ENCODE measurements at regions not wholly inside any gene's neighbourhood (a gene's known extent, or its start where the extent isn't known, plus 50 kb on each side); places are given as distances from the start of the nearest gene placed in this dataset.

- TF ChIP-seq EP300 (IDR thresholded peaks at IDR 0.05) (no peak), CTCF (IDR thresholded peaks at IDR 0.05) (no peak), POLR2A (IDR thresholded peaks at IDR 0.05) (no peak), POLR2AphosphoS5 (IDR thresholded peaks at IDR 0.05) (no peak)
- no peak for ATAC-seq (ENCODE audit: low FRiP score in 2 of 2)
These were observed 279.3 kb downstream of the TMX3 start for GRCh38 chr18:68435581-68435980.

GRCh38 chr18:68431922-68432198, 283.0 kb downstream of the TMX3 start:
- no peak for TF ChIP-seq CTCF (IDR thresholded peaks at IDR 0.05)
- TF ChIP-seq POLR2AphosphoS5 (IDR thresholded peaks at IDR 0.05) = no peak
- no peak for TF ChIP-seq POLR2A (IDR thresholded peaks at IDR 0.05)
- no peak for TF ChIP-seq EP300 (IDR thresholded peaks at IDR 0.05)
- ATAC-seq (ENCODE audit: low FRiP score in 2 of 2) (no peak), DNase-seq (no peak)
- Histone ChIP-seq H3K4me3 (no peak overlapping the region), H3K27me3 (no peaks in the 10 kb centered on the region), H3K4me1 (no peaks in the 10 kb centered on the region), H3K9me3 (no peaks in the 10 kb centered on the region), H3K27ac (no peak overlapping the region), H3K36me3 (no peaks in the 10 kb centered on the region)
- WGBS, 2 donors = 92% methylated on average over 5 of the region's 5 CpGs

More at GRCh38 chr18:68435581-68435980, 279.3 kb downstream of the TMX3 start:
- Histone ChIP-seq H3K36me3 (no peaks in the 10 kb centered on the region), H3K4me1 (no peaks in the 10 kb centered on the region), H3K9me3 (no peaks in the 10 kb centered on the region), H3K27me3 (no peaks in the 10 kb centered on the region), H3K4me3 (no peak overlapping the region), H3K27ac (no peak overlapping the region)
- 89 to 90% methylated on average over 2 of the region's 2 CpGs for WGBS, 2 donors
- DNase-seq = no peak

GRCh38 chr18:68431111-68431921, 283.6 kb downstream of the TMX3 start:
- Histone ChIP-seq H3K9me3 (no peaks in the 10 kb centered on the region), H3K4me3 (no peak overlapping the region), H3K4me1 (no peaks in the 10 kb centered on the region), H3K36me3 (no peaks in the 10 kb centered on the region), H3K27me3 (no peaks in the 10 kb centered on the region), H3K27ac (no peak overlapping the region)
- ATAC-seq (ENCODE audit: low FRiP score in 2 of 2) = no peak
- TF ChIP-seq CTCF (IDR thresholded peaks at IDR 0.05) (no peak), POLR2A (IDR thresholded peaks at IDR 0.05) (no peak), POLR2AphosphoS5 (IDR thresholded peaks at IDR 0.05) (no peak), EP300 (IDR thresholded peaks at IDR 0.05) (no peak)
- no peak for DNase-seq
- WGBS, 2 donors = 74% methylated on average over 6 of the region's 6 CpGs

GRCh38 chr18:68429841-68430240, 285.1 kb downstream of the TMX3 start:
- H3K4me3 ChIP-seq = no peak overlapping the region
- H3K4me1 ChIP-seq = no peaks in the 10 kb centered on the region
- no peaks in the 10 kb centered on the region for H3K27me3 ChIP-seq
- ATAC-seq (ENCODE audit: low FRiP score in 2 of 2) (no peak), DNase-seq (no peak)
- H3K27ac ChIP-seq = no peak overlapping the region
- no peaks in the 10 kb centered on the region for H3K36me3 ChIP-seq
- TF ChIP-seq POLR2A (IDR thresholded peaks at IDR 0.05) (no peak), EP300 (IDR thresholded peaks at IDR 0.05) (no peak), POLR2AphosphoS5 (IDR thresholded peaks at IDR 0.05) (no peak), CTCF (IDR thresholded peaks at IDR 0.05) (no peak)
- 73 to 75% methylated on average over 2 of the region's 2 CpGs for WGBS, 2 donors
- no peaks in the 10 kb centered on the region for H3K9me3 ChIP-seq

- Histone ChIP-seq H3K4me3 (no peak overlapping the region), H3K4me1 (no peaks in the 10 kb centered on the region), H3K27ac (no peak overlapping the region), H3K36me3 (no peaks in the 10 kb centered on the region), H3K9me3 (no peaks in the 10 kb centered on the region), H3K27me3 (no peaks in the 10 kb centered on the region)
- TF ChIP-seq CTCF (IDR thresholded peaks at IDR 0.05) (no peak), EP300 (IDR thresholded peaks at IDR 0.05) (no peak), POLR2AphosphoS5 (IDR thresholded peaks at IDR 0.05) (no peak), POLR2A (IDR thresholded peaks at IDR 0.05) (no peak)
- no peak for DNase-seq
- no peak for ATAC-seq (ENCODE audit: low FRiP score in 2 of 2)
- 79 to 94% methylated on average over 6 of the region's 6 CpGs for WGBS, 2 donors
These were observed 285.8 kb downstream of the TMX3 start for GRCh38 chr18:68429111-68429510.

Measured in upper lobe of left lung (tissue), 6 donors.